ENCODE measurements at regions not wholly inside any gene's neighbourhood (a gene's known extent, or its start where the extent isn't known, plus 50 kb on each side); places are given as distances from the start of the nearest gene placed in this dataset.

DNA sequence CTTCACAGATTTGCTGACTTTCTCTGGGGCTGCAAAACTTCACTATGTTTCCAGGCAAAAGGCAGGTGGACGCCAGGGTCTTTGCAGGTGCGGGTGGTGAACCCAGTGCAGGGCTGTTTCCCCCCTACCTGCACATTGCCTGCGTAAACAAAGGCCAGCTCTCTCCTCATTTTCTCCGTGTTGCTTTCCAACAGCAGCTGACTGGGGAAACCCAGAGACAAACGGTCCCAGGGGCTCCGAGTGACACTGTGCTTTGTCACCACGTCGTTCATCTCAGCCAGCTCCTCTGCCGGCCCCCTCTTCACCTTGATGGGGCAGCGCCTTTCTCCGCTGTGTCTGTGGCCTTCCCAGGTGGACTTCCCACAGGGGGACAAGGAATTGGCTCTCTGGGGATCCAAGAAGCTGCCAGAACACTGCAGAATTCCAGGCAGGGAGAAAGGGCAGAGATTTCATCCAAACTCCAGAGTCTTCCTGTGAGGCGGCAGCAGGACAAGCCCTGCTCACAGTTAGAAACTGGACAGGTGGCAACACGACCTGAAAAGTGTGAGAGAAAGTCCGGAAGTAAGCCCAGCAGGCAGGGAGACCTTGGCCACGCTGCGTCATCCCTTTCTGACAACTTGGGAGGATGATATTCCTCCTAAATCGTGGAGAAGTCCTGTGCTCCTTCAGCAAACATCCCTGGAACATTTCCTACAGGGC, 1493.7 kb downstream of the TBC1D22A start:
- no peaks in the 10 kb centered on the region for H3K79me2 ChIP-seq (ENCODE audit: insufficient read depth, low read length)
- no peak overlapping the region for H3K4me2 ChIP-seq (ENCODE audit: low read depth, low read length, poor library complexity, severe bottlenecking)
- no peaks in the 10 kb centered on the region for H4K20me1 ChIP-seq (ENCODE audit: low read depth, low read length)
- no peaks in the 10 kb centered on the region for H3K27me3 ChIP-seq (ENCODE audit: low read length)
- H3K9ac ChIP-seq (ENCODE audit: low read length), result no peak overlapping the region
- no peak overlapping the region for H3K27ac ChIP-seq (ENCODE audit: low read depth, low read length)
- H2AFZ ChIP-seq (ENCODE audit: low read depth, low read length, severe bottlenecking), result no peak overlapping the region
- no peaks in the 10 kb centered on the region for H3K9me3 ChIP-seq (ENCODE audit: insufficient read depth, low read length)
- H3F3A ChIP-seq (ENCODE audit: insufficient read depth), result no peaks in the 10 kb centered on the region
- H3K4me3 ChIP-seq (ENCODE audit: insufficient read depth, low read length, poor library complexity, severe bottlenecking), result no peak overlapping the region
- TF ChIP-seq, protein P1, sequence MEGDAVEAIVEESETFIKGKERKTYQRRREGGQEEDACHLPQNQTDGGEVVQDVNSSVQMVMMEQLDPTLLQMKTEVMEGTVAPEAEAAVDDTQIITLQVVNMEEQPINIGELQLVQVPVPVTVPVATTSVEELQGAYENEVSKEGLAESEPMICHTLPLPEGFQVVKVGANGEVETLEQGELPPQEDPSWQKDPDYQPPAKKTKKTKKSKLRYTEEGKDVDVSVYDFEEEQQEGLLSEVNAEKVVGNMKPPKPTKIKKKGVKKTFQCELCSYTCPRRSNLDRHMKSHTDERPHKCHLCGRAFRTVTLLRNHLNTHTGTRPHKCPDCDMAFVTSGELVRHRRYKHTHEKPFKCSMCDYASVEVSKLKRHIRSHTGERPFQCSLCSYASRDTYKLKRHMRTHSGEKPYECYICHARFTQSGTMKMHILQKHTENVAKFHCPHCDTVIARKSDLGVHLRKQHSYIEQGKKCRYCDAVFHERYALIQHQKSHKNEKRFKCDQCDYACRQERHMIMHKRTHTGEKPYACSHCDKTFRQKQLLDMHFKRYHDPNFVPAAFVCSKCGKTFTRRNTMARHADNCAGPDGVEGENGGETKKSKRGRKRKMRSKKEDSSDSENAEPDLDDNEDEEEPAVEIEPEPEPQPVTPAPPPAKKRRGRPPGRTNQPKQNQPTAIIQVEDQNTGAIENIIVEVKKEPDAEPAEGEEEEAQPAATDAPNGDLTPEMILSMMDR (IDR thresholded peaks at IDR 0.05; ENCODE audit: insufficient read depth, low read length, poor library complexity, severe bottlenecking), result no peak
- no peak for TF ChIP-seq EZH2phosphoT487 (conservative IDR thresholded peaks at IDR 0.05; ENCODE audit: low read length)
- H3K36me3 ChIP-seq (ENCODE audit: low read length), result no peaks in the 10 kb centered on the region
- H3K9me2 ChIP-seq (replicated peaks; ENCODE audit: insufficient read depth, low read length), result no peaks in the 10 kb centered on the region

DNA sequence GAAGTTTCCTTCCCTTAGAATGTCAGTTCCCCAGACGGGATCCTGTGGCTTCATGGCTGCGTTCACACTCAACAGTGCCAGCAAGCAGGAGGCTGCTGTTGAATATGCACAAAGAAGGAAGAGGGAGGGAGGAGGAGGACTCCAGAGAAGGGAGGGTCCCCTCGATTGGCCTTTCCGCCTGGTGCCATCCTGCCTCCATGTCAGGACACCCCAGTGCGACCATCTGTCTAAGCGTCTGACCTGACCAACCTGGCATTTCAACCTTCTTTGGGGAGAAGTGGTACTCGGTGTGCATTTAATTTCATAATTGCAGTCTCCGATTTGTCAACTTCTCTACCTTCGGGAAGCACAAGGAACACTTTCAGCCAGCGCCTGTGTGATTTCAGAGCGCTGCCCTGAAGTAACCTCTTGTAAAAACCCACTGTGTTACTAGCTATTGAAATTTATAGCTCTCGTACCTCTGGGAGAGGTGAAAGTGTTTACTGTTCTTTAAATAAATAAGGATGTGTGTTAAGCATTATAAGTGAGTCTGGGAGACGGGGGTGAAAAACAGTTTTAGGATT, 1491.9 kb downstream of the TBC1D22A start:
- TF ChIP-seq, protein P1 (IDR thresholded peaks at IDR 0.05; ENCODE audit: insufficient read depth, low read length, poor library complexity, severe bottlenecking), result no peak
- no peak for TF ChIP-seq EZH2phosphoT487 (conservative IDR thresholded peaks at IDR 0.05; ENCODE audit: low read length)

DNA sequence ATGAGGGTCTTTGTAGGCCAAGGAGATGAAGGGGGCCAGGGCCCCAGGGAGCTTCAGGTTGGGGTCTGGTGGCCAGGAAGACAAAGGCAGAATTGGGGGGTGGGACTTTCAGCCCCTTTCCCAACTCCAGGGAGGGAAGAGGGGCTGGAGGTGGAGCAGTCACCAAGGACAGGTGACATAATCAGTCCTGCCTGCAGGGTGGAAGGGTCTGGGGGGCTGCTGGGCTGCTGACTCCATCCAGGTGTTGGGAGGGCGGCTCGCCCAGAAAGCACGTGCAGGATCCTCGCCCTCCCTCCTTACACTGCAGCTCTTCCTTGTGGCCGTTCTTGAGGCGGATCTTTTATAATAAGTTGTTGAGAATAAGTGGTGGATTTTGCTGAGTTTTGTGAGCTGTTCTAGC, 1491.1 kb downstream of the TBC1D22A start:
- Histone ChIP-seq H2AFZ (ENCODE audit: low read depth, low read length, severe bottlenecking) (no peak overlapping the region), H3K9ac (ENCODE audit: low read length) (no peak overlapping the region), H3K4me3 (ENCODE audit: insufficient read depth, low read length, poor library complexity, severe bottlenecking) (no peak overlapping the region), H3K9me2 (replicated peaks; ENCODE audit: insufficient read depth, low read length) (no peaks in the 10 kb centered on the region), H3F3A (ENCODE audit: insufficient read depth) (no peaks in the 10 kb centered on the region), H3K79me2 (ENCODE audit: insufficient read depth, low read length) (no peaks in the 10 kb centered on the region), H3K4me2 (ENCODE audit: low read depth, low read length, poor library complexity, severe bottlenecking) (no peak overlapping the region), H3K27me3 (ENCODE audit: low read length) (no peaks in the 10 kb centered on the region), H4K20me1 (ENCODE audit: low read depth, low read length) (no peaks in the 10 kb centered on the region), H3K9me3 (ENCODE audit: insufficient read depth, low read length) (no peaks in the 10 kb centered on the region), H3K36me3 (ENCODE audit: low read length) (no peaks in the 10 kb centered on the region), H3K27ac (ENCODE audit: low read depth, low read length) (no peak overlapping the region)
- TF ChIP-seq, protein P1 (IDR thresholded peaks at IDR 0.05; ENCODE audit: insufficient read depth, low read length, poor library complexity, severe bottlenecking), result no peak
- TF ChIP-seq EZH2phosphoT487 (conservative IDR thresholded peaks at IDR 0.05; ENCODE audit: low read length), result no peak

More for the DNA sequence above, 1491.9 kb downstream of the TBC1D22A start:
- no peaks in the 10 kb centered on the region for H3K36me3 ChIP-seq (ENCODE audit: low read length)
- H3K79me2 ChIP-seq (ENCODE audit: insufficient read depth, low read length), result no peaks in the 10 kb centered on the region
- H4K20me1 ChIP-seq (ENCODE audit: low read depth, low read length), result no peaks in the 10 kb centered on the region
- no peak overlapping the region for H2AFZ ChIP-seq (ENCODE audit: low read depth, low read length, severe bottlenecking)
- H3K27ac ChIP-seq (ENCODE audit: low read depth, low read length), result no peak overlapping the region
- no peak overlapping the region for H3K4me2 ChIP-seq (ENCODE audit: low read depth, low read length, poor library complexity, severe bottlenecking)
- H3F3A ChIP-seq (ENCODE audit: insufficient read depth), result no peaks in the 10 kb centered on the region
- H3K27me3 ChIP-seq (ENCODE audit: low read length), result no peaks in the 10 kb centered on the region
- no peaks in the 10 kb centered on the region for H3K9me2 ChIP-seq (replicated peaks; ENCODE audit: insufficient read depth, low read length)
- H3K9ac ChIP-seq (ENCODE audit: low read length), result no peak overlapping the region
- no peak overlapping the region for H3K4me3 ChIP-seq (ENCODE audit: insufficient read depth, low read length, poor library complexity, severe bottlenecking)
- H3K9me3 ChIP-seq (ENCODE audit: insufficient read depth, low read length), result no peaks in the 10 kb centered on the region
